ENCODE measurements at regions not wholly inside any gene's neighbourhood (a gene's known extent, or its start where the extent isn't known, plus 50 kb on each side); places are given as distances from the start of the nearest gene placed in this dataset.

DNA sequence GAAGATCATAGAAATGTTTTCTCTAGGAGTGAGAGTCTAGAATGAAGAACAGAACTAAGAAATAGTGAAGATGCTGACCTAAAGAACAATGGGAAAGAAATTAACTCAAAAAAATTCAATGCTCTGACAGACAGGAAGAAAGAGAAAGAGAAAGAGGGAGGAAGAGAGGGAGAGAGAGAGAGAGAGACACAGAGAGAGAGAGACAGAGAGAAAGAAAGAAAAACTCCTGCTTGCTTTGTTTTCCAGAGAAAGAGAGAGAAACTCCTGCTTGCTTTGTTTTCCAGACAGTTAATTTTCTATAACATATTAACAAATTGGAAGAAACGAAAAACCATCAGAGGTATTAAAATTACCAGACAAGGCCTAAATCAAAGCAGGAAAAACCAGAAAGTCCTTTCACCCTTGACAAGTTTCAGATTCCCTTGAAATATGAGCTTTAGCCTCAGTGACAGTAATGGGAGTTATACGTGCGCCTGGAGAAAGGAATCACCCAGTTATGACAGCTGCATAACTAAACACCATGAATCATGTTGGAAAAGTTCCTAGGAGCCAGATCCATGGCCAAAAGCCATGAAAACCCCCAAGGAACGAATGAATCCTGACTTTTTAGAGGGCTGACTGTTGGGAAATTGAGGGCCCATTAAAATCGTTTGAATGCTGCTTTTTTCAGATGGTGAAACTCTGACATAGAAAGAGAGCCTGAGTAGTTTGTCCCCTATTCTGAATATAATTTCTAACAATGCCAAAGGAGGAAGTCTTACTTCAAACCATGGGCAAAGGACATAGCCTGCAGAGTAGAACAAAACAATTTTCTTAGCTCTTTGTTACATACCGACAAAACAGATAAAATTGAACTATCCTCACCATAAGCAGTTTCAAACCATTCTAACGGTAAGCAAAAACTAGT lies 228.6 kb upstream of the CHST9 start:
- DNase-seq (ENCODE audit: low read depth in 4 of 4, low spot score in 2 of 4), result peak; percentile 22 to 56 (median 52)

DNA sequence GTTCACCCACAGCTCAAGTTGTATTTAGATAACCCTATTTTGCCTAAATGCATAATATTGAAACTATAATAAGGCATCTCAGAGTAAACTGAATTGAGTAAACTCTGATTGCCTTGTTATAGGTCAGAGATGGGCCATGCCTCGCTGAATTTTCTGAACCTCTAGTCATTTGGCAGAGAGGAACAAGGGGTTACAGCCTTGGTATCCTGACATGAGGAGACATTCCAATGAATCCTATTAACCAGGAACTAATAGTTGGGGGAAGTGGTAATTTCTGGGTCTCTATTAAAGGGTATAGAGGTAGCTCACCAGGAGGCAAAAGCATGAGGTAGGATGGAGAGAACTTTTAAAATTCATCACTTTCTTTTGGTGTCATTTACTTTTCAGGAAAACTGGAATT lies 227.4 kb upstream of the CHST9 start:
- DNase-seq (ENCODE audit: low read depth in 4 of 4, low spot score in 2 of 4), result no peak

DNA sequence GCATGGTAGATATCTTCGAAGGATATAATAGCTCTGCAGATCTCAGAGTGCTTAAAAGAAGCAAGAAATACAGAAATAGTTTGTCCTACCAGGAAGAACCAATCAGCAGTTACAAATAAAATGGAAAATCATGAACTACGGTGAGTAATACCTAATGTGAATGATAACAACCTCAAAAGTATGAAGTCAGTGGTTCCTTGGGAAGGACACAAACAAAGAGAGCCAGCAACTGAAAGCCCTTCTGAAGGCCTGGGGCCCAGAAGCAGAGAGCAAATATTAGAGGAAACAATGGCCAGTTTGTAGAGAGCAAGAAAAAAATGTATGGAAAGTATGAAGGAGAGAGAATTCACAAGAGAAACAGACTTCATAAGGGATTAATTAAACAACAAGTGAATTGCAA lies 226.8 kb upstream of the CHST9 start:
- DNase-seq (ENCODE audit: low read depth in 4 of 4, low spot score in 2 of 4), result no peak

DNA sequence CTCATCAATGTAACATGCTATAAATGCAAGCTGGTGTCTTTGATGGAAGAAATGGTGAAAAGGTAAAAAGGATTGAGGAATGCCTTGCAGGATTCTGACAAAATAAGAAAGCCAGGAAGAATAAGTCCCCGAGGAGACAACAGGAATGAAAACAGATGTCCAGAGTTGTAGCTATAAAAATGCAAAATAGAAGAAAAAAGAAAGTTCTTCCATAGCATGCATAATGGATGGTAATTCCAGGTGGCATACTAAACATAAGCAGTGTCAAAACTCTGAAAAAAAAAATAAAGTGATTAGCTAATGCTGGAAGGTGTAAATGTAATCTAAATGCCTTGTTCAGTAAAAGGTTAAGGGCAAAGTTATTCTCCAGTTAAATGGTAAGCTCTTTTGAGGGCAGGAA lies 225.9 kb upstream of the CHST9 start:
- no peak for DNase-seq (ENCODE audit: low read depth in 4 of 4, low spot score in 2 of 4)

DNA sequence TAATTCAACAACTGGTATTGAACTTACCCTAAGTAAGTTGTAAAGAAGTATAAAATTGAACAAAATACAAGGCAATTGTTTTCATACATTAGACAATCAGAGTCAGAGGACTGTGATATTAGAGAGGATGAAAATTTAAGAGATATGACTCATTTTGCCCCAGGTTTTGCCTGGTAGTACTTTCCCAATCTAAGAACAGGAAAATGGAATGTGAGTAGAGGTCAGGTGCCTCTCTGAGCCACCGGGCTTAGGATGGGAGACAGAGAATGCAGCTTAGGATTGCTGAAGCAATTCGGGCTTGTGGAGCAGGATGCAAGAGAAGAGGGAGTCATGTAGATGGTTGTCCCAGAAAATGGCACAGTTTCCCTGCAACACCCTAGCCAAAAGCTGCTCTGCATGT lies 219.7 kb upstream of the CHST9 start:
- DNase-seq (ENCODE audit: low read depth in 4 of 4, low spot score in 2 of 4), result no peak

DNA sequence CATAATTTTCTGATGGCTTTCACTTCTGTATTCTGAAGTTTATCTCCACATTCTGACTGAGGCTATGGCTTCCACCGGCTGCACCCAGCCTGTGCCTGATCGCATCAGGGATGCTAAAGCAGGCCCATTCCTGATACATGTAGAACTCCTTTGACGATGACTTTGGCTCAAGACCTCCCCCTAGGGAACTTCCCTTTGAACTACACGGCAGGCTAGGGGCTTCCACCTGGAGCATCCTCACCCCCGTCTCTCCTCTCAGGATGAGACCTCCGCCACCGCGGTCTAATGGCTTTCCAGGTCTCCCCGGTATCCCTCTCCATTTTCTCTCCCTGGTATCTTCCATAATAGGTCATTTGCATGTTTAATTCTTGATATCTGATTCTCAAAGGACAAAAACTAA lies 214.9 kb upstream of the CHST9 start:
- no peak for DNase-seq (ENCODE audit: low read depth in 4 of 4, low spot score in 2 of 4)

DNA sequence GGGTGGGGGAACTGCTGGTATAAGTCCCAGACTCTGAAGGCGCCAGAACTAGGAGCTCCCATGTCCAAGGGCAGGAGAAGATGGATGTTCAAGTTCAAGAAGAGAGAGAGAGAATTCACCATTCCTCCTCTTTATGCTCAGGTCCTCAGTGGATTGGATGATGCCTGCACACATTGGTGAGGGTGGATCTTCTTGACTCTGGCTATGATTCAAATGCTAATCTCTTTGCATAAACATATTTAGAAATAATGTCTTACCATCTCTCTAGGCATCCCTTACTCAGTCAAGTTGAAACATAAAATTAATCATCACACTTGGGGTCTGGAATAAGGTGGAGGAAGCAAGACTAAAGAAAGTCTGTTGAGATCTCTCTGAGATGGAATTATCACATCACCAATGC lies 210.6 kb upstream of the CHST9 start:
- DNase-seq (ENCODE audit: low read depth in 4 of 4, low spot score in 2 of 4), result no peak

DNA sequence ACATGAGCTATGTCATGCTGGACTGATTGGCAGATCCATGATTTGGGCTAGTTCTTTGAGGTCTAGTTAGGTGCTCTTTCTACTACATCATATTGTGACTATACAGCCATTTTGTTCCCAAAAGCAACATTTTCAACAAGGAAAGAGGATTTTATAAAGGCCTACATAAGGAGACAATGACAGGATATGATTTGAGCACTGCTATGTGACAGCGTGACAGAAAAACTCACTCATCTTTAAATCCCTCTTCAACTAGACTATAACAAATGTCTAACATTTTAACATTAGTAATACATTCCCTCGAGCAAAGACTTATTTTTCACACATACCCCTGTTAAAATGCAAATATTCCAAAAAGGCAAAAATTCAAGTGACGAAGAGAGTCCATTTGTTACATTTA lies 209.6 kb upstream of the CHST9 start:
- no peak for DNase-seq (ENCODE audit: low read depth in 4 of 4, low spot score in 2 of 4)

DNA sequence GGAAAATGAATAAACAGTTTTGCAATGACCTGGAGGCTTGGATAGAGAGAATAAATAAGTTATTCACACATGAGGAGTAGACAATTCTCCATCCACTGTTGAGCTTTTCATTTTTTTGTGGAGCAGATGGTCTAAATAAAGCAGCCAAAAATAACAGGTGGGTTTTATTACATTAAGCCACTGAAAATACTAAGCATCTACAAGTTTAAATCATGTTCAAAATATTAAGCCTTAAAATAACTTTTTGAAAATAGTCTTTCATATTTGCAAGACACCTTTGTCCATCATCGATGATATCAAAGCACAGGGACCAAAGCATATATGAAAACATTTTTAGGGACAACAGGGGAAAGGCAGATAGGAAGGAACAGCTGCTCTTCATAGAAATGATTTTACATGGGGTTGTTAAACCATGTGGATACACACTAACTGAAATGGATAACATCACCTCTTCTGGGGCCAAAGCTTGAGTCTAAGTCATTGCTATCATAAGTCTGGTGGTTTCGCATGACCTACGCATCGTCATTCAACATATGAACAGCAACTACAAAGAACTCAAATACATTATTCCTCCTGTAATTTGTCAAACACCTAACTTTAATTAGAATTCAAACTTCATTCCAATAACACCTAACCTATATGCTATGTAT lies 197.6 kb upstream of the CHST9 start:
- no peak for DNase-seq (ENCODE audit: low read depth in 4 of 4, low spot score in 2 of 4)

DNA sequence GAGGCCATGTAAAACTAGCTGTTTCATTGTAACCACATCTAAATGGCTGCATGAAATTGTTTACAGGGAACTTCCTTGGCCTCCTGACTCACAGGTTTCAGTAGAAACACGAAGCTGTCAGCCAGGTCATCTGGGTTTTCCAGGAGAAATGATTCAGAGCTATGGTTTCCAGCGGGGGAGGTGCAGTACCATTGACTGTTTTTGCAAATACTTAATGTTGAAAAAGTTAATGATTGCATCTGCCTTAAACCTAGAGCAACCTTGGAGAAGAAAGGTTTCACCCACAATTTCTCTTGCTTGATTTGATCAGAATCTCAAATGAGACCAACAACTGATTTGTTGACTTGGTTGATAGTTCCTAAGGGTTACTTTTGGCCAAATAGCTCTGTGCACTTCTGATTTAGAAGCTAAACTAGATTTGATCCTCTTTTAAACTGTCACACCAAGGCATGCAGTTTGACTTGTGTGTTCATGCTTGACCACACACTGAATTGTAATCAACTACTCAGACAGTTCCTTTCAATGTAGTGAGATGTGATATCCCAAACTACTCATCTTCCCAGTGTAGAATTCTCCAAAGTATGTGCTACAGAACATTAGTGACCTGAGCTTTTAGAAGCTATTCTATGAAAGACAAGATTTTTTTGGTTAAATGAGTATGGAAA lies 193.5 kb upstream of the CHST9 start:
- DNase-seq (ENCODE audit: low read depth in 4 of 4, low spot score in 2 of 4), result peak; percentile 30 to 60 (median 48)

DNA sequence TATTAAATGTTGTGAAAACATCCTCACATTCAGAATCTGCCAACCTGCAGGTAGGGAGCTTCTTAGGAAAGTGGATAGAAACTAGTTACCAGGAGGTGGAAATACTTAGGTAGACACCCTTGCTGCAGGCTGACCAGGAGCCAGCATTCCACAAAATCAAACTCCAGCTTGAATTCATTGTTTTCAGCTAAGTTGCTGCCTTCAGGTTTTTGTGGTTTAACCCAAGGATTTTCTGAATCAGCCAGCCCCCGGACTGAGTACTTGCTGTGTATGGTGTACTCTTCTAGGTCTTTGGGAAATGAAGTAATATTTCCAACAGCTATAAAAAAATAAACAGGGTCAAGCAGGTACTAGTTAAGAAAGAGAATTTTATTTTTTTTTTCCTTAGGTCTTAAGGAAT lies 192.1 kb upstream of the CHST9 start:
- no peak for DNase-seq (ENCODE audit: low read depth in 4 of 4, low spot score in 2 of 4)

DNA sequence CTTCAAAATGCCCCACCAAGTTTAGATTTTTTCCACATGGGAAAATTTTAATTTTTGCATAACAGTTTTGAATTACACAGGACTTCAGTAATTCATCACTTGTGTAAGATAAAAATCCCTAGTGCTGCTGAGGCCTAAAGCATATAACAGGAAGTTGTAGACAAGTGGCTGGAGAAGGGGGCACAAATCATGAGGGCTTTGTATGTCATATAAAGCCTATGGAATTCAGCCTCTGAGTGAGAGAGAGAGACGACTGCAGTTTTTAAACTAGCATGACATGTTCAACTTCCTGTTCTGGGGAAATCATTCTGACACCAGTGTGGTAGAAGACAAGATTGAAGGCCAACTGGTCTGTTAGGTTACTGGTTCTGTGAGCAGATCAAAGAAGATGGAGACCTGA lies 187.3 kb upstream of the CHST9 start:
- DNase-seq (ENCODE audit: low read depth in 4 of 4, low spot score in 2 of 4), result no peak

DNA sequence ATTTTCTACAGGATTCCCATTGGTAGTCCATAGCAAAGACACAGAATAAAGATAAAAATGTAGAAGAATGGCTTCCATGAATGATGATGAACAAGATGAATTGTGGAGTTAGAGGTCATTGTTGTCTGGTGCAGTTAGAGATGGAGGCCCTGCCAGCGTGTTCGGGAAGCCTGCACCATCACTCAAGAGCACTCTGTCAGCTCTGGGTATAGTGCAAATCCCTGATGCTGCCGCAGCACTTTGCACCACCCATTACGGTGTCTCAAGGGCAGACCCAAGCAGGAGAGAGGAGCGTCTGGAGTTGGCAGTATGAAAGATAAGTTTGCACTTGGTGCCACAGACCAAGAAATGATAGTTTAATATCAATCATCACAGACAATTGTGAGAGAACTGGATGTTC lies 181.6 kb upstream of the CHST9 start:
- DNase-seq (ENCODE audit: low read depth in 4 of 4, low spot score in 2 of 4), result no peak

DNA sequence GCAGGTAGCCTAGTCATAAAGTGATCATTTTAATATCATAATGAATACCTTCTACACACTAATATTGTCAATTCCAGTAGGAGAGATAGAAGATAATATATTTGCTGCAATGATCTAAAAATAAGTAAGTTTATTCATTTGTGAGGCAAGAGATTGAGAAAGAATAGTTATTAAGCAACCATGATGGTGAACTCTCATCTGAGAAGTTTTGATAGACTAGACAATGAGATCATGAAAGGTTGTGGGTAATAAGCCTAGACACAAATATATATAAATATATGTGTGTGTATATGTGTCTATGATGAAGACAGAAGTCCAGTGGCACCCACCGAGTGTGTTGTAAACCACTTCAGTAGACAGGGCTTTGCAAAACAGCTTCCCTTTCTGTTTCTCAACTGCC lies 181.0 kb upstream of the CHST9 start:
- no peak for DNase-seq (ENCODE audit: low read depth in 4 of 4, low spot score in 2 of 4)

DNA sequence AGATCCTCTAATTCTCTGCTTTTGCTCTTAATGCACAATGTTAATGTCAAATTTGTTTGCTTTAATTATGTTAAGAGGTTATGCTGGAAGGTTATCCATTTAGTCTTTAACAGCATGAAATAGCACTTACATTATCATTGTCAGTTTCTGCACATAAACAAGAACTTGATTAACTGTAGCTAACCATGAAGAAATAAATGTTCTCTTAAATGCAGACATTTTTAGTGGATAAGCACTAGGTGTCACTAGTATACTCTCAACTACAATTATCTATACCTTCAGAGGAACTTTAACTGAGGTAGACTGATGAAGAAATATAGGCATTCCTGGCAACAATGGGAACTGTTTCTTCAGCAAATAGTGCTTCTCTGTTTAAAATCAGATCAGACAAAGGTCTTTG lies 178.8 kb upstream of the CHST9 start:
- no peak for DNase-seq (ENCODE audit: low read depth in 4 of 4, low spot score in 2 of 4)

DNA sequence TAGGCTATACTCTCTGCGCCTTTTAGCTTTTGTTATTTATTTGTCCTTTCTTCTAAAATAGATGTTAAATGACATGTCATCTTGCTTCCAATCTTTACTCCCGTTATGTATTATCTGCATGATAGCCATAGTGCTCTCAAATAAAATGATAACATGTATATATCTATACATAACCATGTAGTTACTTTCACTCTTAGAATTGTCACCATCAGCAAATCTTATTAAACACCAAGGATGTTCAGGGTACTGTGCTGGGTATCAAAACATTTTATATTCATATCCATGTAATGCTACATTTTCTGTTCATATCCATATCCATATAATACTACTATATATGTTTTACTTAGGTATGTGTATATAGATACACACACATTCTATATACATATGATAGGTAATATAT lies 176.4 kb upstream of the CHST9 start:
- DNase-seq (ENCODE audit: low read depth in 4 of 4, low spot score in 2 of 4), result no peak

DNA sequence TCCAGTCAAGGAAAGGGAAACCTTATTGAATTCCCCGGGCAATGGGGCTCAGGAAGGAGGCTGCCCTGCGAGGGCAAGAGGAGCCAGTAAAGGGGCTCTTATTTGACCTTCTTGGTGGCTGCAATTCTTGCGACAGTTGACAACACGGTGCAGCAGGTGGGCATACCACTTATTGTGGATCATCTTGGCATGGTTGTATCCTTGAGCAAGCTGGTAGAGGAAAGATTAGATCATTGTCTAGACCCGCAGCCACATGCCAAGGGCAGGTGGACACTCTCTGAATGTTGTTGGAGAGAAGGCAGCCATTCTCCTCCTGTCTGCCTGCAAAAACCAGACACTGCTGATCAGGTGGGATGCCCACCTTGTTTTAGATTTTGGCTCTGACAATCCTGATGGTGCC lies 170.2 kb upstream of the CHST9 start:
- DNase-seq (ENCODE audit: low read depth in 4 of 4, low spot score in 2 of 4), result no peak

DNA sequence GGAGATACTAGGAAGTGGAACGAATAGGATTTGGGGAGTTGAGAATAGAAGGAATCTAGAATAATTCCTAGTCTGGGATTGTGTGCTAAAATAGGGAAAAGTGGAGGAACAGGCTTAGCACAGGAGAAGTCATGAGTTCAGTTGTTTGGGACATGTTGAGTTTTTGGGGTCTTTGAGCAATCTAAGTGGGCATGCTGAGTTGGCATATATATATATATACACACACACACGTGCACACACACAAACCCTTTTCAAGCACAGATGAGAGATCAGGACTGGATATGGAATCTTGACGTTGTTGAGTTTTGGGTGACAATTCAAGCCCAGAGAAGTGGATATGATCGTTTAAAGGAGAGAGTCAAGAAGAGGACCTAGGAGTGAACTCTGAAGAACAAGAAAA lies 168.2 kb upstream of the CHST9 start:
- DNase-seq (ENCODE audit: low read depth in 4 of 4, low spot score in 2 of 4), result no peak

DNA sequence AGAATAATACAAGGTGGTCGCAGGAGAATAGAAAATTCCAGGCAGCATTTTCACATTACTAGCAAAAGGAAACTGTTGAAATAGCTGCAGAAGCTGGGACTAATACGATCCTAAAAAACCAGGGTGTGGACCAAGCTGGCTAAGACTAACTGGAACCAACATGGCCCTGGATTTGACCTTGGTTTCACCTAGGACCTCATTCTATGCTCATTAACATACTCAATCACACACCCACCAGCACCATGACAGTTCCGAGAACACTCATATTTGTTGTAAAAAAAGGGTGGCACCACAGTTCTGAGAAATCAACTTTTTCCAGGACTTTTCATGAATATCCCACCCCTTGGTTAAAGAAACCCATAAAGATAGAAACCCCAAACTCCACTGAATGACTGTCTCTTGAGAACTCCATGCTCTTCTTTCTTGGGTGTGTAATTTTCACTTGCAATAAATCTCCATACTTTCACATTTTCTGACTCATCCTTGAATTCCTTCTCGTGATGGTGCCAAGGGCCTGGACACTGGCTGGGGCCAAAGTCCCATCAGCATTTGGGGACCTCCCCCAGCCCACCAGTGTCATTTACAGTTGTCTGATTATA lies 164.3 kb upstream of the CHST9 start:
- DNase-seq (ENCODE audit: low read depth in 4 of 4, low spot score in 2 of 4), result no peak

DNA sequence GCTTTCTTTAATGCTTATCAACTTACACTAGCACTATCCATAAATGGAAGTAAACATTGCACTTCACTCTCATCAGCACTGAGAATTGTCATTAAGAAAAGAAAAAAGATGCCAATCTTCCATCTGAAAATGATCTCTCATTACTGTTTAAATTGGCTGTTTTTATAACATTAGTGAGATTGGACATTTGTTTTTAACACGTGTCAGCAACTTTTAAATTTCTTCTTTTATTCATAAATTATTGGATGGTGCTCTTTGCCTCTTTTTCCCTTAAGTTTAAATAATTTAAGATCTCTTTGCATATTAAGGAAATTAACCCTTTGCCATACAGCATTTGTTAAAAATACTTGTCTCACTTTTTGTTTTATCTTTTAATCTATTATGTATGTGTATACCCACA lies 146.5 kb upstream of the CHST9 start:
- no peak for DNase-seq (ENCODE audit: low read depth in 4 of 4, low spot score in 2 of 4)

DNA sequence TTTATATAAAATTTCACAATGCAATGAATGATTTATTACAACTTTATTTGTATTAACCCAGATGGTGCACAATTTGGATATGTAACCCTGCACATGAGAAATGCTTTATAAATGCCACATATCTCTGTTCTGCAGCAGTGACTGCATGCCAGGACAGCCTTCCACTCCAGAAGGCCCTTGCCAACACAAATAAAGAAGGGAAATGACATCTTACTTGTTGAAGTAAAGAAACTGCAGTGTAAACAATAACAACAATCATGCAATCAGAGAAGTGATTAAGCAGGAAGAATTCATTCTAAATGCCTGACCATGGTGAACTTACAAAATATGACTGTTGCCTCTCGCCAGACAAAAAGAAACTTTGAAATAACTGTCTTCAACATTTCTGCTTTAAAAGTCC lies 129.9 kb upstream of the CHST9 start:
- DNase-seq (ENCODE audit: low read depth in 4 of 4, low spot score in 2 of 4), result peak in 1 of 4 donors; percentile 36

Data from left renal cortex interstitium (tissue), 4 donors.